ENCODE measurements at regions not wholly inside any gene's neighbourhood (a gene's known extent, or its start where the extent isn't known, plus 50 kb on each side); places are given as distances from the start of the nearest gene placed in this dataset.
"Not testable (repeated sequence)": the region's sequence is repeated elsewhere in the genome, so short reads cannot be mapped to it uniquely, and the experiment has no call there.

GRCh38 chr1:191788551-191788950 is 369.7 kb upstream of the RGS18 start:
- H3K4me1 Mint-ChIP-seq (ENCODE audit: low read depth): no peaks in the 10 kb centered on the region
- H3K36me3 Mint-ChIP-seq (ENCODE audit: low read depth): no peaks in the 10 kb centered on the region
- no peak for DNase-seq
- H3K9me3 Mint-ChIP-seq: peaks cover 29% of the 10 kb centered on the region
- no peaks in the 10 kb centered on the region; the same call in 1 of the 2 replicates for H3K27me3 Mint-ChIP-seq (ENCODE audit: insufficient read depth)
- H3K27ac Mint-ChIP-seq: no peak overlapping the region
- no peak overlapping the region for H3K4me3 Mint-ChIP-seq
- TF ChIP-seq CTCF (IDR thresholded peaks at IDR 0.05): no peak

GRCh38 chr1:191798178-191798577 is 360.1 kb upstream of the RGS18 start:
- Mint-ChIP-seq H3K4me3 (no peak overlapping the region), H3K9me3 (peaks cover 5% of the 10 kb centered on the region; the same call in 1 of the 2 replicates), H3K36me3 (ENCODE audit: low read depth) (no peaks in the 10 kb centered on the region), H3K27me3 (ENCODE audit: insufficient read depth) (no peaks in the 10 kb centered on the region), H3K4me1 (ENCODE audit: low read depth) (no peaks in the 10 kb centered on the region), H3K27ac (no peak overlapping the region)
- TF ChIP-seq CTCF (IDR thresholded peaks at IDR 0.05): no peak
- DNase-seq: no peak

- H3K4me3 Mint-ChIP-seq: no peak overlapping the region
- H3K27ac Mint-ChIP-seq: no peak overlapping the region
- H3K27me3 Mint-ChIP-seq (ENCODE audit: insufficient read depth): no peaks in the 10 kb centered on the region
- TF ChIP-seq CTCF (IDR thresholded peaks at IDR 0.05): no peak
- H3K36me3 Mint-ChIP-seq (ENCODE audit: low read depth): no peaks in the 10 kb centered on the region
- H3K4me1 Mint-ChIP-seq (ENCODE audit: low read depth): no peaks in the 10 kb centered on the region
- no peak for DNase-seq
- peaks cover 9% of the 10 kb centered on the region; the same call in 1 of the 2 replicates for H3K9me3 Mint-ChIP-seq
These were observed 354.0 kb upstream of the RGS18 start for GRCh38 chr1:191804311-191804710.

- peaks cover 22% of the 10 kb centered on the region for H3K9me3 Mint-ChIP-seq
- H3K4me3 Mint-ChIP-seq; DNase-seq; H3K4me1 Mint-ChIP-seq (ENCODE audit: low read depth); H3K27ac Mint-ChIP-seq; H3K27me3 Mint-ChIP-seq (ENCODE audit: insufficient read depth); H3K36me3 Mint-ChIP-seq (ENCODE audit: low read depth): not testable (repeated sequence)
These were observed 344.7 kb upstream of the RGS18 start for GRCh38 chr1:191813593-191813992.

GRCh38 chr1:191818198-191818597 is 340.1 kb upstream of the RGS18 start:
- Mint-ChIP-seq H3K36me3 (ENCODE audit: low read depth) (0 out of 2 replicates have a peak, but pooled peaks cover 1% of the 10 kb centered on the region), H3K4me1 (ENCODE audit: low read depth) (no peaks in the 10 kb centered on the region), H3K27ac (no peak overlapping the region), H3K9me3 (peaks cover 25% of the 10 kb centered on the region), H3K4me3 (no peak overlapping the region), H3K27me3 (ENCODE audit: insufficient read depth) (no peaks in the 10 kb centered on the region; the same call in 1 of the 2 replicates)
- no peak for DNase-seq
- no peak for TF ChIP-seq CTCF (IDR thresholded peaks at IDR 0.05)

- Mint-ChIP-seq H3K27ac (no peak overlapping the region), H3K4me1 (ENCODE audit: low read depth) (no peaks in the 10 kb centered on the region), H3K27me3 (ENCODE audit: insufficient read depth) (peaks cover 1% of the 10 kb centered on the region; the same call in 1 of the 2 replicates), H3K36me3 (ENCODE audit: low read depth) (no peaks in the 10 kb centered on the region), H3K9me3 (peaks cover 7% of the 10 kb centered on the region; the same call in 1 of the 2 replicates), H3K4me3 (no peak overlapping the region)
- no peak for DNase-seq
- TF ChIP-seq CTCF (IDR thresholded peaks at IDR 0.05): no peak
These were observed 326.7 kb upstream of the RGS18 start for GRCh38 chr1:191831572-191831971.
